K562 (cell line): ENCODE measurements at regions not wholly inside any gene's neighbourhood (a gene's known extent, or its start where the extent isn't known, plus 50 kb on each side); places are given as distances from the start of the nearest gene placed in this dataset.

Source experiments
- ATAC-seq: fragments of 200-7000 bp; cut with Tn5 transposase; 3 replicates; pipeline ENCODE4 v1.9.1; 2020; ENCODE audit warnings: moderate library complexity
- BruUV-seq: library from RNA; stranded (reverse); fragments of 400-500 nt; replicated peaks from 2 replicates; lab custom pipeline; 2021; lab: Mats Ljungman, UMichigan
- CTCF ChIA-PET: fragments of 300-600 bp; formaldehyde crosslinking; extraction: SDS; loops from one replicate; lab custom pipeline; 2021; ENCODE audit warnings: low intra/inter-chr PET ratio; lab: Yijun Ruan, JAX
- POLR2A ChIA-PET: fragments of 300-600, 350-650 bp; sonication (Branson Sonifier 250); formaldehyde crosslinking; extraction: SDS; loops from one replicate; lab custom pipeline; 2021; ENCODE audit warnings: antibody characterized with exemption, inconsistent platforms; lab: Yijun Ruan, JAX
- DNase-seq, 4 experiments: peaks; one replicate each; pipeline versions ENCODE4 v3.0.0 to v3.0.0-alpha.2; 2011 to 2018; ENCODE audit warnings: low spot score in 3 of 4, mixed read lengths in 3 of 4; ENCODE audit errors: extremely low read depth in 1 of 4
- FAIRE-seq: peaks from 2 replicates; lab custom pipeline; 2011; peaks lifted over from hg19 to GRCh38; lab: Jason Lieb, UNC
- H2AFZ ChIP-seq: 2 replicates; pipeline ENCODE4 v1.6.0; 2011; ENCODE audit warnings: low read depth, low read length, control low read depth, inconsistent platforms
- H3K27ac ChIP-seq: fragments of 200-600 bp; 3 replicates; pipeline ENCODE4 v1.8.0; 2011; ENCODE audit warnings: low read depth, mild to moderate bottlenecking, control low read depth, inconsistent platforms, low read length, moderate library complexity, mixed read lengths; ENCODE audit errors: extremely low read depth
- H3K27me3 ChIP-seq, 2 experiments: fragments of 300-600 bp in 1 of 2; 2 replicates in 1 of 2; 3 replicates in 1 of 2; pipeline versions ENCODE4 v1.6.0 to v1.8.0; 2011; ENCODE audit warnings: inconsistent platforms in 2 of 2, low read length in 2 of 2, mild to moderate bottlenecking in 1 of 2, mixed read lengths in 1 of 2, moderate library complexity in 1 of 2; ENCODE audit not compliant: control insufficient read depth in 2 of 2, insufficient read depth in 2 of 2
- H3K36me3 ChIP-seq: fragments of 300-600 bp; 3 replicates; pipeline ENCODE4 v1.8.0; 2011; ENCODE audit warnings: mild to moderate bottlenecking, low read length, inconsistent platforms; ENCODE audit not compliant: control insufficient read depth, insufficient read depth
- H3K4me1 ChIP-seq, 2 experiments: fragments of 200-600 bp in 1 of 2; replicated peaks in 1 of 2; 2 replicates in 1 of 2; 3 replicates in 1 of 2; pipeline versions ENCODE4 v1.5.1 to v1.8.0; 2011; ENCODE audit warnings: inconsistent platforms in 2 of 2, low read length in 2 of 2, mild to moderate bottlenecking in 1 of 2, mixed read lengths in 1 of 2, moderate library complexity in 1 of 2; ENCODE audit not compliant: control insufficient read depth in 2 of 2, insufficient read depth in 2 of 2
- H3K4me2 ChIP-seq: 2 replicates; pipeline ENCODE4 v1.6.1; 2011; ENCODE audit warnings: low read length, control low read depth, inconsistent platforms, mixed read lengths; ENCODE audit not compliant: insufficient read depth
- H3K4me3 ChIP-seq: fragments of 200-600 bp; sonication (generic), shearing (Covaris generic); 2 replicates; pipeline ENCODE4 v1.5.1; 2016; ENCODE audit warnings: control low read depth, inconsistent platforms
- H3K79me2 ChIP-seq: fragments of 200-600 bp; 3 replicates; pipeline ENCODE4 v1.8.0; 2011; ENCODE audit warnings: low read length, inconsistent platforms; ENCODE audit not compliant: control insufficient read depth, insufficient read depth
- H3K9ac ChIP-seq, 2 experiments: 2 replicates each; pipeline versions ENCODE4 v1.6.0 to v1.6.1; 2011; ENCODE audit warnings: low read depth in 2 of 2, low read length in 2 of 2, control low read depth in 1 of 2, inconsistent platforms in 1 of 2, mild to moderate bottlenecking in 1 of 2, mixed read lengths in 1 of 2; ENCODE audit not compliant: insufficient read depth in 1 of 2
- H3K9me1 ChIP-seq: one replicate; pipeline ENCODE4 v1.6.0; 2011; ENCODE audit warnings: inconsistent platforms, mild to moderate bottlenecking, low read length, moderate library complexity; ENCODE audit not compliant: control insufficient read depth, insufficient read depth
- H3K9me3 ChIP-seq: replicated peaks from 2 replicates; pipeline ENCODE4 v1.5.1; 2011; ENCODE audit warnings: low read depth, low read length, inconsistent platforms; ENCODE audit not compliant: control insufficient read depth, insufficient read depth
- H4K20me1 ChIP-seq: replicated peaks from 2 replicates; pipeline ENCODE4 v1.6.1; 2011; ENCODE audit warnings: low read length, inconsistent platforms, mixed read lengths; ENCODE audit not compliant: control insufficient read depth, insufficient read depth
- ARID4B ChIP-seq: sonication (generic); formaldehyde crosslinking; IDR thresholded peaks from 2 replicates; pipeline ENCODE4 v1.8.0; 2022; ENCODE audit warnings: mild to moderate bottlenecking, missing genetic modification reagents
- ASH1L ChIP-seq: fragments of 450-650 bp; IDR thresholded peaks from 2 replicates; pipeline ENCODE4 v1.6.1; 2018; ENCODE audit warnings: borderline replicate concordance, mild to moderate bottlenecking, low read depth; ENCODE audit not compliant: partially characterized antibody
- GATA2 ChIP-seq: sonication (generic); formaldehyde crosslinking; IDR thresholded peaks from 2 replicates; pipeline ENCODE4 v1.4.0; 2020; ENCODE audit warnings: mild to moderate bottlenecking, missing genetic modification reagents
- MAZ ChIP-seq, 2 experiments: fragments of 450-650 bp in 1 of 2; sonication (generic) in 1 of 2; formaldehyde crosslinking; IDR thresholded peaks in 1 of 2; conservative IDR thresholded peaks in 1 of 2; 2 replicates each; pipeline versions ENCODE4 v1.4.0 to v1.5.0; 2020; ENCODE audit warnings: mild to moderate bottlenecking in 1 of 2, missing genetic modification reagents in 1 of 2
- MED1 ChIP-seq: sonication (generic); formaldehyde crosslinking; IDR thresholded peaks from 2 replicates; pipeline ENCODE4 v1.8.1; 2023; ENCODE audit warnings: missing genetic modification reagents, borderline replicate concordance
- MXD1 ChIP-seq: fragments of 250-450 bp; sonication (Bioruptor Pico); IDR thresholded peaks from 2 replicates; pipeline ENCODE4 v1.8.0; 2021; ENCODE audit warnings: borderline replicate concordance, mild to moderate bottlenecking, moderate library complexity; ENCODE audit not compliant: poor library complexity, severe bottlenecking
- MYC ChIP-seq, 2 experiments: fragments of 250-450 bp in 1 of 2; sonication (Bioruptor Pico) in 1 of 2; IDR thresholded peaks; 2 replicates each; pipeline versions ENCODE4 v1.5.1 to v1.6.1; 2012 to 2021; ENCODE audit warnings: low read depth in 2 of 2, borderline replicate concordance in 1 of 2, improper control_type of control experiment in 1 of 2, low read length in 1 of 2, mild to moderate bottlenecking in 1 of 2, moderate library complexity in 1 of 2
- NCOA1 ChIP-seq: fragments of 450-650 bp; IDR thresholded peaks from 2 replicates; pipeline ENCODE4 v1.6.1; 2016; ENCODE audit warnings: low read depth
- OTX1 ChIP-seq: fragments of 450-650 bp; formaldehyde crosslinking; IDR thresholded peaks from 2 replicates; pipeline ENCODE4 v1.4.0; 2022; ENCODE audit warnings: mild to moderate bottlenecking
- SAFB2 ChIP-seq: fragments of 200-400 bp; formaldehyde crosslinking; IDR thresholded peaks from 2 replicates; pipeline ENCODE4 v1.6.1; 2018; ENCODE audit warnings: borderline replicate concordance, low read length, low read depth, moderate library complexity; ENCODE audit not compliant: severe bottlenecking
- TAF1 ChIP-seq: IDR thresholded peaks from 2 replicates; pipeline ENCODE4 v1.6.1; 2011; ENCODE audit warnings: mild to moderate bottlenecking, low read length, moderate library complexity; ENCODE audit not compliant: insufficient read depth, control insufficient read depth, severe bottlenecking; ENCODE audit errors: extremely low read depth
- THRB ChIP-seq: fragments of 450-650 bp; formaldehyde crosslinking; conservative IDR thresholded peaks from 2 replicates; pipeline ENCODE4 v1.4.0; 2022; ENCODE audit warnings: mild to moderate bottlenecking, missing genetic modification characterization
- WHSC1 ChIP-seq: IDR thresholded peaks from one replicate; pipeline ENCODE4 v1.6.1; 2012; ENCODE audit warnings: low read length, control low read depth, inconsistent platforms
- ZFPM2 ChIP-seq: fragments of 250-450 bp; sonication (Bioruptor Pico); IDR thresholded peaks from 2 replicates; pipeline ENCODE4 v1.5.1; 2022; ENCODE audit warnings: mild to moderate bottlenecking
- ZNF175 ChIP-seq: fragments of 200-800 bp; sonication (Bioruptor generic); IDR thresholded peaks from 2 replicates; pipeline ENCODE4 v1.6.1; 2016; ENCODE audit warnings: low read depth, mild to moderate bottlenecking, missing genetic modification characterization, missing compliant biosample characterization
- WGBS: fragments of 100-300 bp; shearing (Covaris generic); methylation state at CpG from one replicate; pipeline ENCODE4 v1.1.6; 2016; ENCODE audit warnings: low coverage, mixed read lengths; ENCODE audit not compliant: insufficient coverage; ENCODE audit errors: missing lambda C conversion rate; 5-methylcytosine and 5-hydroxymethylcytosine counted together
- in situ Hi-C: fragments of 300-500 bp; cut with MboI; formaldehyde crosslinking; loops from 4 replicates; pipeline ENCODE4 v1.15.0; 2018; ENCODE audit warnings: inconsistent platforms, mixed read lengths
- intact Hi-C: fragments of 100-400 bp; cut with micrococcal nuclease; formaldehyde crosslinking; loops from 2 replicates; pipeline ENCODE4 v1.14.2; 2022

- TF ChIP-seq ARID4B (CRISPR knock-in tag) (no peak), THRB (CRISPR knock-in tag) (no peak), ZNF175 (CRISPR knock-in tag) (no peak)
- TF ChIP-seq, all 486 proteins: peak for 0
These were observed 1331.8 kb upstream of the ZEB2 start (continued) for GRCh38 chr2:145851730-145852129.

GRCh38 chr2:145849466-145849865, 1329.5 kb upstream of the ZEB2 start:
- no peaks in the 10 kb centered on the region for H3K79me2 ChIP-seq
- no peak overlapping the region for H3K9ac ChIP-seq
- no peak for ATAC-seq
- no peaks in the 10 kb centered on the region for H3K4me1 ChIP-seq
- no peaks in the 10 kb centered on the region for H3K9me1 ChIP-seq
- DNase-seq = no peak
- no peak overlapping the region for H2AFZ ChIP-seq
- WGBS = 44% methylated on average over 4 of the region's 4 CpGs
- no peak overlapping the region for H3K4me2 ChIP-seq
- BruUV-seq = no TSS peak
- no peaks in the 10 kb centered on the region for H3K27me3 ChIP-seq
- no peaks in the 10 kb centered on the region for H4K20me1 ChIP-seq
- intact Hi-C loops (no loop called here), in situ Hi-C loops (no loop called here)
- H3K27ac ChIP-seq = no peak overlapping the region
- ChIA-PET CTCF (no interaction called here), POLR2A (interaction anchor here (2.4 kb wide), 1 partner anchor 13 kb away, joined by 6 read pairs; no protein-coding TSS in a partner anchor)
- no peak for FAIRE-seq
- no peak overlapping the region for H3K4me3 ChIP-seq
- no peaks in the 10 kb centered on the region for H3K9me3 ChIP-seq
- no peaks in the 10 kb centered on the region for H3K36me3 ChIP-seq
- TF ChIP-seq TAF1 (no peak), SAFB2 (no peak), ZFPM2 (CRISPR knock-in tag) (no peak), WHSC1 (no peak), MED1 (no peak), MYC (IDR thresholded peaks at IDR 0.05; ENCODE audit: low read depth, low read length) (no peak), MYC (CRISPR knock-in tag; IDR thresholded peaks at IDR 0.05; ENCODE audit: borderline replicate concordance, low read depth) (no peak), NCOA1 (no peak), ASH1L (no peak), OTX1 (CRISPR knock-in tag) (no peak), GATA2 (CRISPR knock-in tag) (no peak), MXD1 (no peak), MAZ (CRISPR knock-in tag; conservative IDR thresholded peaks at IDR 0.05 in 1 of 2, IDR thresholded peaks at IDR 0.05 in 1 of 2) (no peak)
